ENCODE measurements at regions not wholly inside any gene's neighbourhood (a gene's known extent, or its start where the extent isn't known, plus 50 kb on each side); places are given as distances from the start of the nearest gene placed in this dataset.
"Not testable (repeated sequence)": the region's sequence is repeated elsewhere in the genome, so short reads cannot be mapped to it uniquely, and the experiment has no call there.

- ATAC-seq (no peak), DNase-seq (ENCODE audit: low read depth, low spot score) (no peak), FAIRE-seq (no peak)
- Histone ChIP-seq H3K9me3 (replicated peaks; ENCODE audit: control insufficient read depth, insufficient read depth, low read length) (no peaks in the 10 kb centered on the region), H3K36me3 (ENCODE audit: control insufficient read depth in 2 of 2, insufficient read depth in 2 of 2, low read length in 1 of 2) (no peaks in the 10 kb centered on the region), H3K79me2 (ENCODE audit: control insufficient read depth, insufficient read depth, low read length) (no peaks in the 10 kb centered on the region), H3K9ac (ENCODE audit: control insufficient read depth, insufficient read depth, low read length) (no peak overlapping the region), H3K4me2 (ENCODE audit: control insufficient read depth, insufficient read depth) (no peak overlapping the region), H3K4me1 (ENCODE audit: control insufficient read depth, insufficient read depth, low read length) (no peaks in the 10 kb centered on the region), H4K20me1 (ENCODE audit: control insufficient read depth, insufficient read depth) (no peaks in the 10 kb centered on the region), H3K27me3 (replicated peaks in 1 of 2; ENCODE audit: control insufficient read depth in 2 of 2, insufficient read depth in 2 of 2, low read length in 1 of 2) (no peaks in the 10 kb centered on the region), H3K4me3 (no peak overlapping the region), H3K27ac (ENCODE audit: control insufficient read depth, insufficient read depth) (no peak overlapping the region), H2AFZ (ENCODE audit: control insufficient read depth, low read depth, low read length) (no peak overlapping the region)
- no TSS peak for BruUV-seq (replicated peaks)
- ChIA-PET RAD21 (ENCODE audit: unreplicated experiment) (no interaction called here), POLR2A (no interaction called here), SMC1A (ENCODE audit: uncharacterized antibody, unreplicated experiment) (no interaction called here), CTCF (interaction anchor here (0.9 kb wide), 1 partner anchor 79 kb away, joined by 3 read pairs; no protein-coding TSS in a partner anchor)
- intact Hi-C loops (cut with micrococcal nuclease; ENCODE audit: unreplicated experiment), result no loop called here
- in situ Hi-C loops (cut with MboI), result no loop called here
- 0% methylated on average over 2 of the region's 2 CpGs for WGBS (ENCODE audit: insufficient coverage, insufficient replicate concordance, low lambda C conversion rate, missing lambda C conversion rate)
- no peak for TF ChIP-seq KAT2A (conservative IDR thresholded peaks at IDR 0.05; ENCODE audit: control insufficient read depth, low read depth, low read length)
- no peak for TF ChIP-seq SMARCA5 (IDR thresholded peaks at IDR 0.05)
- no peak for TF ChIP-seq SMAD5 (IDR thresholded peaks at IDR 0.05; ENCODE audit: low read depth)
- TF ChIP-seq CTCF (IDR thresholded peaks at IDR 0.05 in 2 of 3, conservative IDR thresholded peaks at IDR 0.05 in 1 of 3; ENCODE audit: control insufficient read depth in 2 of 3, extremely low read depth in 1 of 3, insufficient read depth in 1 of 3, low read depth in 3 of 3, low read length in 3 of 3), result no peak
- no peak for TF ChIP-seq BACH1 (IDR thresholded peaks at IDR 0.05; ENCODE audit: borderline replicate concordance)
- no peak for TF ChIP-seq NFYA (IDR thresholded peaks at IDR 0.05; ENCODE audit: borderline replicate concordance, low read depth, low read length)
- no peak for TF ChIP-seq TARDBP (IDR thresholded peaks at IDR 0.05; ENCODE audit: borderline replicate concordance)
- TF ChIP-seq NR2F1 (conservative IDR thresholded peaks at IDR 0.05), result no peak
- no peak for TF ChIP-seq ZNF217 (IDR thresholded peaks at IDR 0.05)
- no peak for TF ChIP-seq IKZF1 (conservative IDR thresholded peaks at IDR 0.05)
- TF ChIP-seq SREBF1 (IDR thresholded peaks at IDR 0.05; ENCODE audit: low read length), result no peak
- no peak for TF ChIP-seq SIX5 (IDR thresholded peaks at IDR 0.05; ENCODE audit: low read depth, low read length, severe bottlenecking)
- TF ChIP-seq IRF3 (IDR thresholded peaks at IDR 0.05), result no peak
- no peak for TF ChIP-seq HDAC6 (IDR thresholded peaks at IDR 0.05; ENCODE audit: unreplicated experiment)
- TF ChIP-seq RAD21 (IDR thresholded peaks at IDR 0.05; ENCODE audit: insufficient read depth, low read depth, low read length), result no peak
- no peak for TF ChIP-seq PAX5 (IDR thresholded peaks at IDR 0.05; ENCODE audit: borderline replicate concordance, low read depth, low read length)
- TF ChIP-seq LARP7 (IDR thresholded peaks at IDR 0.05), result no peak
Measured at GRCh38 chr4:63965875-63966274, 443.4 kb downstream of the TECRL start.

- FAIRE-seq; POLR2A ChIA-PET; RAD21 ChIA-PET (ENCODE audit: unreplicated experiment); H3K27me3 ChIP-seq (replicated peaks in 1 of 2; ENCODE audit: control insufficient read depth in 2 of 2, insufficient read depth in 2 of 2, low read length in 1 of 2); H3K27ac ChIP-seq (ENCODE audit: control insufficient read depth, insufficient read depth); ATAC-seq; H3K36me3 ChIP-seq (ENCODE audit: control insufficient read depth in 2 of 2, insufficient read depth in 2 of 2, low read length in 1 of 2); H3K4me2 ChIP-seq (ENCODE audit: control insufficient read depth, insufficient read depth); H2AFZ ChIP-seq (ENCODE audit: control insufficient read depth, low read depth, low read length); DNase-seq (ENCODE audit: low read depth, low spot score); H3K4me3 ChIP-seq; H3K9me3 ChIP-seq (replicated peaks; ENCODE audit: control insufficient read depth, insufficient read depth, low read length); H3K9ac ChIP-seq (ENCODE audit: control insufficient read depth, insufficient read depth, low read length); H4K20me1 ChIP-seq (ENCODE audit: control insufficient read depth, insufficient read depth); BruUV-seq (replicated peaks); H3K79me2 ChIP-seq (ENCODE audit: control insufficient read depth, insufficient read depth, low read length); H3K4me1 ChIP-seq (ENCODE audit: control insufficient read depth, insufficient read depth, low read length); in situ Hi-C loops (cut with MboI); SMC1A ChIA-PET (ENCODE audit: uncharacterized antibody, unreplicated experiment); CTCF ChIA-PET; intact Hi-C loops (cut with micrococcal nuclease; ENCODE audit: unreplicated experiment): not testable (repeated sequence)
- 75% methylated on average over 18 of the region's 38 CpGs for WGBS (ENCODE audit: insufficient coverage, insufficient replicate concordance, low lambda C conversion rate, missing lambda C conversion rate)
Measured at GRCh38 chr4:63942706-63943286, 466.5 kb downstream of the TECRL start.

Measured in GM12878 (cell line).